IPS-NIHi7 (cell line): ENCODE measurements at regions not wholly inside any gene's neighbourhood (a gene's known extent, or its start where the extent isn't known, plus 50 kb on each side); places are given as distances from the start of the nearest gene placed in this dataset.
"Not testable (repeated sequence)": the region's sequence is repeated elsewhere in the genome, so short reads cannot be mapped to it uniquely, and the experiment has no call there.

Experiments
- DNase-seq: peaks from one replicate; pipeline ENCODE4 v3.0.0; 2012; ENCODE audit warnings: mixed read lengths; ENCODE audit errors: extremely low spot score

DNA sequence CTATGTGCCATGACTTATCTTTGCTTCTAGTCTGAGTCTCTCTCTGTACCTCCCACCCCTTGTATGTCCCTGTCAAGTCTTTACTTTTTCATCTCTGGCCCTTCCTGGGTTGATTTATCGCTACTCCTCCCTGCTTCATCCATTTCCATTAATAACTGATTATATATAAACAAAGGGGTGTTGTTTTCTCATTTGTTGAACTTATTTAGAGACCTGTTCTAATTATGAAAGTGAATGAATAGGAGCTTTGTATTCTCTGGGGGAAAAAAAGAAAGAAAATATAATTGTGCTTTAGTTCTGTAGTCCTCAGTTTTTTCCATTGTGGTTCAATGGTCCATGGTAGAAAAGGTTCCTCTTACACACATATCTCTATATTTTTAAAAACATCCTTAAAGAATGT is 328.9 kb upstream of the PPP2R3A start:
- no peak for DNase-seq

DNA sequence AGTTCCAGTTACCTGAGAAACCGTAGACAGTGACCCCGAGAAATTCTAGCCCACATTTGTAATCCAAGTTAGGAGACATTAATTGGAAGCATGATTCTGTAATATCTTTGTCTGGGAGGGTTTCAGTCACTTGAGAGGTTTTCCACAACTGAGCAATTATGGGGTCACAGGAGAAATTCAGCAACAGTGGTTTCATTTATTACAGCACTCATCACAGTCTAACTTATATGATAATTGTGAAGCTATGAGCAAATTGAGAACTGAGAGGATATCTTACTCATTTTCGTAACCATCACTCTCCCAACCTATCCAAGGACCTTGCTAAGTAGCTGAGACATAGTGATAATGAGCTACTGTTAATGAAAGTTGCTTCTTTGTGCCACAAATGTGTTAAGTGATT is 328.5 kb upstream of the PPP2R3A start:
- DNase-seq, result no peak

GRCh38 chr3:135641761-135642160 is 323.8 kb upstream of the PPP2R3A start:
- no peak for DNase-seq

- no peak for DNase-seq
Observed at GRCh38 chr3:135645541-135645940, 320.0 kb upstream of the PPP2R3A start.

- DNase-seq, result no peak
Observed at GRCh38 chr3:135646873-135647272, 318.7 kb upstream of the PPP2R3A start.

DNA sequence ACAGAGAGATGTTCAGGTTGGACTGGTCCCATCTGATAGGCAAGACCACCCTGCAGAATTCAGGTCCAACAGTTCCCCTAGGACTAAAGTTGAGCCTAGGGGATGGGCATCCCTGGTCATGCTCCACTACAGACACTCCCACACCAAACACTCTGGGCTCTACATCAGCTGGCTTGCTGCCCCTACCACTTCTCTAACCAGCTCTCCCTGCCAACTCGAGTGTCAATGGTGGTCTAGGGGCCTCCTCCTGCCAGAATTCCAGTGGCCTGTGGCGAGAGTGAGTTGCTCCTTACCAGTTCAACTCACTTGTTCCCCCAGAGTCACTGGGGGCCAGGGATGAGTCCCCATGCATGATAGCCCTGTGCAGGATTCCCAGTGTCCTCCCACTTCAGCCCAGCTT is 316.2 kb upstream of the PPP2R3A start:
- no peak for DNase-seq

DNA sequence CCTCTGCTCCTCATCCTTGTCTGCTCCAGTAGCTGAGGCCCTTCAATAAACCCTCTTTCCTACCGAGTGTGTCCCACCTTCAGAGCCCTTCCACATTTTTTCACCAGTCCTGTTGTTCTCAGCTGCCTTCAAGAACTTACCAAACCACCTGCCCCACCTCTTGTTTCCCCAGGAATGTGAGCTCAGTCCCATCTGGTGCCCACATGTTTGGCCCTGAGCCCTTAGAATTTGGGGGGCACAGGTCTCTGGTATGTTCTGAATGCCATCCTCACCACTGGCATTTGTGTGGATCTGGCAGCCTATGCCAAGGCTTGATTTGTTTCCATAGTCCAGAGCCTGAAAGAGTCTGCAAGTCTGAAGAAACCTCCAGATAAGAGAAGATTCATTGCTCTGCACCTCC is 315.2 kb upstream of the PPP2R3A start:
- DNase-seq, result no peak

GRCh38 chr3:135652388-135652787 is 313.1 kb upstream of the PPP2R3A start:
- no peak for DNase-seq

DNA sequence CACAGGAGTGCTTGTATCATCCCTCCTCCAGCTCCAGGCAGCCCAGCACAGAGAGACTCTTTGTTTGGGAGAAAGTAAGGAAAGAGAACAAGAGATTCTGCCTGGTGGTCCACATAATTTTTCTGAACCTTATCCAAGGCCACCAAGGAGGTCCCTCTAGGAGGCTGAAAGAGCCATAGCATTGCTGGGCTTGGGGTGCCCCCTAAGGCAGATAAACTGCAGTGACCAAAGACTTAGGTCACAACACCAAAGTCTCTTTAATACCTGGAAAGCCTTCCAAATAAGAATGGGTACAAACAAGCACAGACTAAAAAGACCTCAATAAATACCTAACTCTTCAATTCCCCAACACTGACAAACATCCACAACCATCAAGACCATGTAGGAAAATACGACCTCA is 310.2 kb upstream of the PPP2R3A start:
- DNase-seq, result no peak

- not testable (repeated sequence) for DNase-seq
Observed at GRCh38 chr3:135658451-135658850, 307.1 kb upstream of the PPP2R3A start.

DNA sequence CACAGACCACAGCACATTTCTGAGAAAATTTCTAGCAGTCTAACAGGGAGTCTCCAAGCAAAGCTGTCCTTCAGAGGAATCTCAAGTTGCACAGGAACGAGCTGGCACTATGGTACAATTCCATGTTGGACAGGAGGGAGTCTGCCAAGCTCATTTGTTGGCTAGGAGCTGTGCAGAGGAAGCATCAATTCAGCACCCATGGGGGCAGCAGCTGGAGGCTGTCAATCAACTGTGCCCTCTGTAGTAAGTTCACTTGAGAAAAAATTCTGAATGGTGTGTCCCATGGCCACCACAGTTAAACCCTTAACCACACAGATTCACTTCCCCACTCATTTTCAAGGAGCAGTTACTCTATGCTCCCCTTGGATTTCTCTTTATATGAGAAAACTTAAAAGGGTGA is 298.5 kb upstream of the PPP2R3A start:
- DNase-seq, result no peak

GRCh38 chr3:135674508-135674907 is 291.0 kb upstream of the PPP2R3A start:
- DNase-seq, result peak; percentile 0

GRCh38 chr3:135678386-135678785 is 287.1 kb upstream of the PPP2R3A start:
- DNase-seq, result no peak

GRCh38 chr3:135688003-135688402 is 277.5 kb upstream of the PPP2R3A start:
- DNase-seq, result no peak

DNA sequence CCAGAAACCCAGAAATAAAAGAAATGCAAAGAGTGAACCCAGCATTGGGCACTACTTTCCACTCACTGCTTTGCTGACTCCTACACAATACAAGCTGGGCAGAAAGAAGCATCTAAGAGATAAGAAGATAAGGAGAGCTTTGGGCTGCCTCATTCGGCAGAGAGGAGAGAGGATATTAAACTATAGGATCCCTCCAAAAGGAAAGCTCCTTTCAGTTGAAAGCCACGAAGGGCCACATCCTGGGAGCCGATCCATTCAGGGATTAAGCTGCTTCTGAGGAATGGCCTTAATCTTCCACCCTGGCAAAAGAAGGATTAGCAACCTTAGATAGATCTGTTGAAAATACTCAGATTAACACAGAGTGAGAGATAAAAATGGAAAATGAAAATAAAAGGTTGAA is 274.9 kb upstream of the PPP2R3A start:
- DNase-seq, result no peak

DNA sequence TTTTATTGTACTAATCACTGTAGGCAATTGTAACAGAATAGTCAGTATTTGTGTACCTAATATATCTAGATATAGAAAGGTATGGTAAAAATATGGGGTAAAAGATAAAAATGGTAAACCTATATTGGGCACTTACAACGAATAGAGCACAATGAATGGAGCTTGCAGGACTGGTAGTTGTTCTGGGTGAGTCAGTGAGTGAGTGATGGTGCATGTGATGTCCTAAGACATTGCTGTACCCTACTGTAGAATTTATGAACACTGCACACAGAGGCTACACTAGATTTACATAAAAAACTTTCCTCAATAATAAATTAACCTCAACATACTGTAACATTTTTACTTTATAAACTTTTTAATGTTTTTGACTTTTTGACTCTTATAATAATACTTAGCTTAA is 274.3 kb upstream of the PPP2R3A start:
- DNase-seq, result no peak

GRCh38 chr3:135694142-135694541 is 271.4 kb upstream of the PPP2R3A start:
- no peak for DNase-seq

GRCh38 chr3:135699741-135700140 is 265.8 kb upstream of the PPP2R3A start:
- DNase-seq, result no peak

DNA sequence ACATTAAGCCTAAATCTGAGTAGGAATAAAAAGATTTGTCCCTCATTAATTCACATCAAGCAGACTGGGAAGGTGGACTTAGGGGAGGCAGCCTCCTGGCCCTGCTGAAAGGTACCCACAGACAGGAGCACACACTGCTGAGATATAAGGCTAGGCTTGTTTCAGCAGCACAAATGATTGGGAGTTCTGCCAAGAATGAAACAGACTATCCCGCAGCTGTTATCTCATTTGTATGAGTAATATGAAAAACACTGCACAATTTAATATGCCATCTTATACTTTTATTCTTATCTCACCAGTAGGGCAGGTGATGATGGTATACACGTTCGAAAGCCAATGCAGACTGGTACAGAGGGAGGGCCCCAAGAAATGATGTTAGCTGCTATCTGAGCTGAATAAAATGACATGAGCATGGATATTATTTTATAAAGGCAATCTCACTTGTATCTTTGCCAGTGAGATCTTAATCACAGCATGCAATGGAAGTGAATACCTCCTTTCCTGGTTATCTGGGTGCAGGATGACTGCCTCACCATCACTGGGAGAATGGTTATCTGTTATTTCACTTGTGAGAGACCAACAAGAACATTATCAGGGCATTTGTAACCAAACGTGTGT is 258.7 kb upstream of the PPP2R3A start:
- no peak for DNase-seq

- DNase-seq, result no peak
Observed at GRCh38 chr3:135719449-135719848, 246.1 kb upstream of the PPP2R3A start.

DNA sequence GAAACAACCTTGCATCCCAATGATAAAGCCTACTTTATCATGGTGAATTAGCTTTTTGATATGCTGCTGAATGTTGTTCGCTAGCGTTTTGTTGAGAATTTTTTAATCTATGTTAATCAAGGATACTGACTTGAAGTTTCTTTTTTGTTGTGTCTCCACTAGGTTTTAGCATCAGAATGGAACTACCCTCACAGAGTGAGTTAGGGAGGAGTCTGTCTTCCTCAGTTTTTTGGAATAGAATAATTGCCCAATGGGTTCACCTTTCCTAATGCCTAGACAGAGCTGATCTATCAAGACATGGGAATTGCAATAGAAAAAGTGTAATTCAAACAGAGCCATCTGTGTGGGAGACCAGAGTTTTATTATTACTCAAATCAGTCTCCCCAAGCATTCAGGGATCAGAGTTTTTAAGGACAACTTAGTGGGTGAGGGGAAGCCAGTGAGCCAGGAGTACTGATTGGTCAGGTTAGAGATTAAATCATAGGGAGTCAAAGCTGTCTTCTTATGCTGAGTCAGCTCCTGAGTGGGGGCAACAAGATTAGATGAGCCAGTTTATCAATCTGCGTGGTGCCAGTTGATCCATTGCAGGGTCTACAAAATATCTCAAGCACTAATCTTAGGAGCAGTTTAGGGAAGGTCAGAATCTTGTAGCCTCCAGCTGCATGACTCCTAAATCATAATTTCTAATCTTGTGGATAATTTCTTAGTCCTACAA is 237.4 kb upstream of the PPP2R3A start:
- DNase-seq, result no peak

DNA sequence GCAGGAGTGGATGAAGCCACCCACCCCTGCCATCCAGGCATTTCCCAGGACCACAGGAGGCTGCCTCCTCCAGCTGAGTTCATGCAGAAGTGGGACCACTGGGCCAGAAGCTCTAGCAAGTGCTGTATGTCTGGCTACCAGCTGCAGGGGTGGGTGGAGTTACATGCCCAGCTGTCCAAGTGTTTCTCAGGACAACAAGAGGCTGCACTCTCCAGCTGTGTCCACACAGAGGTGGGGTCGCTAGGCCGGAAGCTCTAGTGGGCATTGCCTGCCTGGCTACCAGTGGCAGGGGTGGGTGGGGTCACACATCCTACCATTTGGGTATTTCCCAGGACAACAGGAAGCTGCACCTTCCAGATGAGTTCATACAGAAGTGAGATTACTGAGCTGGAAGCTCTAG is 234.0 kb upstream of the PPP2R3A start:
- DNase-seq, result no peak

GRCh38 chr3:135736740-135737139 is 228.8 kb upstream of the PPP2R3A start:
- DNase-seq, result peak; percentile 69

GRCh38 chr3:135739779-135740178 is 225.7 kb upstream of the PPP2R3A start:
- peak; percentile 11 for DNase-seq
